ENCODE measurements at regions not wholly inside any gene's neighbourhood (a gene's known extent, or its start where the extent isn't known, plus 50 kb on each side); places are given as distances from the start of the nearest gene placed in this dataset.

DNA sequence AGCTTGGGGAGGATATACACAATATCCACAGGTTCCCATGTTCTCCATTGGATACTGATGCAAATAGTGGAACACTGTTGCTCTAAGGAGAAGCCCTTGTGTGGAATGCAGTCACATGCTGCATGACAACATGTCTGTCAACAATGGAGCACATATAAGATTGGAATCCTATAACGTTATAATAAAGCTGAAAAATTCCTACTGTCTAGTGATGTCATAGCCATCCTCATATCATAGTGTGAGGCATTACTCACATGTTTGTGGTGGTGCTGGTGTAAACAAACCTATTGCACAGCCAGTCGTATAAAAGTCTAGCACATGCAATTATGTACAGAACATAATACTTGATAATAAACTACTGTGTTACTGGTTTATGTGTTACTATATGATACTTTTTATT lies 394.7 kb downstream of the FBXO15 start:
- TF ChIP-seq, protein P1, sequence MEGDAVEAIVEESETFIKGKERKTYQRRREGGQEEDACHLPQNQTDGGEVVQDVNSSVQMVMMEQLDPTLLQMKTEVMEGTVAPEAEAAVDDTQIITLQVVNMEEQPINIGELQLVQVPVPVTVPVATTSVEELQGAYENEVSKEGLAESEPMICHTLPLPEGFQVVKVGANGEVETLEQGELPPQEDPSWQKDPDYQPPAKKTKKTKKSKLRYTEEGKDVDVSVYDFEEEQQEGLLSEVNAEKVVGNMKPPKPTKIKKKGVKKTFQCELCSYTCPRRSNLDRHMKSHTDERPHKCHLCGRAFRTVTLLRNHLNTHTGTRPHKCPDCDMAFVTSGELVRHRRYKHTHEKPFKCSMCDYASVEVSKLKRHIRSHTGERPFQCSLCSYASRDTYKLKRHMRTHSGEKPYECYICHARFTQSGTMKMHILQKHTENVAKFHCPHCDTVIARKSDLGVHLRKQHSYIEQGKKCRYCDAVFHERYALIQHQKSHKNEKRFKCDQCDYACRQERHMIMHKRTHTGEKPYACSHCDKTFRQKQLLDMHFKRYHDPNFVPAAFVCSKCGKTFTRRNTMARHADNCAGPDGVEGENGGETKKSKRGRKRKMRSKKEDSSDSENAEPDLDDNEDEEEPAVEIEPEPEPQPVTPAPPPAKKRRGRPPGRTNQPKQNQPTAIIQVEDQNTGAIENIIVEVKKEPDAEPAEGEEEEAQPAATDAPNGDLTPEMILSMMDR (IDR thresholded peaks at IDR 0.05): no peak
- TF ChIP-seq POLR2AphosphoS5 (IDR thresholded peaks at IDR 0.05; ENCODE audit: insufficient read depth in 1 of 2, low read depth in 1 of 2): no peak

Data from vagina (tissue), 2 donors.